Thoracic aorta (tissue), 2 donors: ENCODE measurements at regions not wholly inside any gene's neighbourhood (a gene's known extent, or its start where the extent isn't known, plus 50 kb on each side); places are given as distances from the start of the nearest gene placed in this dataset.

Source experiments
- ATAC-seq: fragments of 150-250 bp; one replicate; pipeline ENCODE4 v1.8.0; 2017; ENCODE audit warnings: low read depth; ENCODE audit not compliant: insufficient number of reproducible peaks, low FRiP score
- DNase-seq: peaks from one replicate; pipeline ENCODE4 v3.0.0-alpha.2; 2020; ENCODE audit warnings: low spot score
- H3K27ac ChIP-seq, 2 donors: fragments of 200-600 bp; sonication (generic); 1 replicate in 1 of 2; 2 replicates in 1 of 2; pipeline ENCODE4 v1.5.1; 2016; ENCODE audit warnings: mild to moderate bottlenecking in 2 of 2, moderate library complexity in 2 of 2
- H3K27me3 ChIP-seq: fragments of 200-600 bp; sonication (generic); replicated peaks from 2 replicates; pipeline ENCODE4 v1.6.0; 2016; ENCODE audit warnings: mild to moderate bottlenecking; ENCODE audit not compliant: insufficient read depth
- H3K36me3 ChIP-seq: fragments of 200-600 bp; sonication (generic); one replicate; pipeline ENCODE4 v1.5.1; 2016
- H3K4me1 ChIP-seq, 2 donors: fragments of 200-600 bp; sonication (generic); 1 replicate in 1 of 2; 2 replicates in 1 of 2; pipeline versions ENCODE4 v1.5.1 to v1.6.0; 2016; ENCODE audit warnings: low read depth in 2 of 2, mild to moderate bottlenecking in 1 of 2; ENCODE audit not compliant: control insufficient read depth in 1 of 2
- H3K4me3 ChIP-seq: fragments of 200-600 bp; sonication (generic); 2 replicates; pipeline ENCODE4 v1.5.1; 2016; ENCODE audit warnings: mild to moderate bottlenecking
- H3K9me3 ChIP-seq: fragments of 200-600 bp; sonication (generic); 2 replicates; pipeline ENCODE4 v1.5.1; 2016
- CTCF ChIP-seq: fragments of 200-600 bp; sonication (generic); IDR thresholded peaks from one replicate; pipeline ENCODE4 v1.5.1; 2019; ENCODE audit warnings: antibody characterized with exemption

GRCh38 chr4:26094911-26095310 is 180.9 kb downstream of the SMIM20 start:
- Histone ChIP-seq H3K9me3 (peaks cover 8% of the 10 kb centered on the region), H3K4me3 (no peak overlapping the region), H3K4me1 (peaks cover 4 to 15% of the 10 kb centered on the region in 2 donors), H3K27ac (no peak overlapping the region), H3K36me3 (no peaks in the 10 kb centered on the region), H3K27me3 (no peaks in the 10 kb centered on the region)
- no peak for TF ChIP-seq CTCF
- no peak for ATAC-seq
- no peak for DNase-seq

GRCh38 chr4:26099967-26100366 is 185.9 kb downstream of the SMIM20 start:
- H3K27me3 ChIP-seq = no peaks in the 10 kb centered on the region
- DNase-seq (no peak), ATAC-seq (no peak)
- H3K27ac ChIP-seq = no peak overlapping the region
- no peaks in the 10 kb centered on the region for H3K9me3 ChIP-seq
- TF ChIP-seq CTCF = no peak
- no peak overlapping the region for H3K4me3 ChIP-seq
- H3K36me3 ChIP-seq = no peaks in the 10 kb centered on the region
- H3K4me1 ChIP-seq = no peaks in the 10 kb centered on the region

- H3K9me3 ChIP-seq = no peaks in the 10 kb centered on the region
- no peak overlapping the region for H3K4me3 ChIP-seq
- H3K27me3 ChIP-seq = no peaks in the 10 kb centered on the region
- no peaks in the 10 kb centered on the region for H3K4me1 ChIP-seq
- no peaks in the 10 kb centered on the region for H3K36me3 ChIP-seq
- DNase-seq = no peak
- ATAC-seq = no peak
- no peak for TF ChIP-seq CTCF
- H3K27ac ChIP-seq = no peak overlapping the region
Observed at GRCh38 chr4:26101011-26101410, 187.0 kb downstream of the SMIM20 start.

- H3K4me3 ChIP-seq = no peak overlapping the region
- H3K4me1 ChIP-seq = no peaks in the 10 kb centered on the region
- no peaks in the 10 kb centered on the region for H3K36me3 ChIP-seq
- H3K27me3 ChIP-seq = no peaks in the 10 kb centered on the region
- H3K9me3 ChIP-seq = no peaks in the 10 kb centered on the region
- TF ChIP-seq CTCF = no peak
- ATAC-seq = no peak
- no peak for DNase-seq
- no peak overlapping the region for H3K27ac ChIP-seq
Observed at GRCh38 chr4:26104056-26104685, 190.2 kb downstream of the SMIM20 start.

- no peak overlapping the region for H3K27ac ChIP-seq
Observed at GRCh38 chr4:26105337-26105736, 191.3 kb downstream of the SMIM20 start.

More at GRCh38 chr4:26105337-26105736, 191.3 kb downstream of the SMIM20 start:
- H3K27me3 ChIP-seq = no peaks in the 10 kb centered on the region
- no peak for TF ChIP-seq CTCF
- no peak for ATAC-seq
- H3K4me1 ChIP-seq = no peaks in the 10 kb centered on the region
- H3K9me3 ChIP-seq = no peaks in the 10 kb centered on the region
- no peak overlapping the region for H3K4me3 ChIP-seq
- DNase-seq = no peak
- no peaks in the 10 kb centered on the region for H3K36me3 ChIP-seq
